LNCAP (cell line): ENCODE measurements at regions not wholly inside any gene's neighbourhood (a gene's known extent, or its start where the extent isn't known, plus 50 kb on each side); places are given as distances from the start of the nearest gene placed in this dataset.
A peak's percentile ranks its signal among the peaks of the same experiment; 100 is the strongest.

Source experiments
- CTCF ChIP-seq: fragments of 450-650 bp; IDR thresholded peaks from 2 replicates; pipeline ENCODE4 v1.5.1; 2017; ENCODE audit warnings: mild to moderate bottlenecking

GRCh38 chr5:155591273-155591672, 577.7 kb downstream of the KIF4B start:
- TF ChIP-seq CTCF: no peak

- TF ChIP-seq CTCF: no peak
Observed at GRCh38 chr5:155594270-155594669, 580.7 kb downstream of the KIF4B start.

GRCh38 chr5:155595791-155596190, 582.2 kb downstream of the KIF4B start:
- TF ChIP-seq CTCF: no peak

GRCh38 chr5:155598552-155598951, 585.0 kb downstream of the KIF4B start:
- TF ChIP-seq CTCF: no peak

GRCh38 chr5:155605920-155606319, 592.4 kb downstream of the KIF4B start:
- no peak for TF ChIP-seq CTCF

- TF ChIP-seq CTCF: peak; percentile 68
Observed at GRCh38 chr5:155616779-155617392, 603.3 kb downstream of the KIF4B start.

- no peak for TF ChIP-seq CTCF
Observed at GRCh38 chr5:155619688-155620087, 606.1 kb downstream of the KIF4B start.
